H1 (cell line): ENCODE measurements at regions not wholly inside any gene's neighbourhood (a gene's known extent, or its start where the extent isn't known, plus 50 kb on each side); places are given as distances from the start of the nearest gene placed in this dataset.

Experiments
- CTCF ChIA-PET: fragments of 300-600 bp; sonication (Branson Sonifier 250); formaldehyde crosslinking; loops from one replicate; lab custom pipeline; 2021; ENCODE audit not compliant: partially characterized antibody; lab: Charles Lee
- POLR2A ChIA-PET: fragments of 300-600 bp; sonication (Branson Sonifier 250); formaldehyde crosslinking; loops from one replicate; lab custom pipeline; 2021; ENCODE audit warnings: inconsistent platforms; ENCODE audit not compliant: partially characterized antibody; lab: Charles Lee
- DNase-seq, 2 experiments: peaks; one replicate each; pipeline versions ENCODE4 v3.0.0 to v3.0.0-alpha.2; 2010 to 2022; ENCODE audit warnings: low spot score in 2 of 2, low read depth in 1 of 2, mixed read lengths in 1 of 2
- FAIRE-seq: peaks from 2 replicates; lab custom pipeline; 2011; peaks lifted over from hg19 to GRCh38; lab: Jason Lieb, UNC
- H2AFZ ChIP-seq: 2 replicates; pipeline ENCODE4 v1.8.1; 2012; ENCODE audit warnings: low read length, inconsistent platforms
- H2AK5ac ChIP-seq: 2 replicates; pipeline ENCODE4 v1.6.1; 2013; ENCODE audit warnings: low read depth, low read length
- H2BK120ac ChIP-seq: replicated peaks from 2 replicates; pipeline ENCODE3; 2013; ENCODE audit warnings: low read depth, low read length, inconsistent platforms
- H2BK12ac ChIP-seq: 2 replicates; pipeline ENCODE4 v1.6.1; 2013; ENCODE audit warnings: low read depth, low read length
- H2BK15ac ChIP-seq: 2 replicates; pipeline ENCODE4 v1.6.1; 2013; ENCODE audit warnings: low read length
- H2BK20ac ChIP-seq: 2 replicates; pipeline ENCODE4 v1.6.1; 2013; ENCODE audit warnings: low read length
- H2BK5ac ChIP-seq: 2 replicates; pipeline ENCODE4 v1.6.1; 2013; ENCODE audit warnings: low read depth, low read length
- H3K14ac ChIP-seq: 2 replicates; pipeline ENCODE4 v1.6.1; 2013; ENCODE audit warnings: inconsistent platforms; ENCODE audit not compliant: insufficient read length
- H3K18ac ChIP-seq: 2 replicates; pipeline ENCODE4 v1.6.1; 2013; ENCODE audit warnings: low read length; ENCODE audit errors: extremely low read depth
- H3K23ac ChIP-seq: 2 replicates; pipeline ENCODE4 v1.6.1; 2013; ENCODE audit warnings: inconsistent platforms; ENCODE audit not compliant: insufficient read length
- H3K23me2 ChIP-seq: 2 replicates; pipeline ENCODE4 v1.6.1; 2013; ENCODE audit warnings: low read depth, low read length
- H3K27ac ChIP-seq: 2 replicates; pipeline ENCODE4 v1.6.1; 2011; ENCODE audit warnings: low read depth, low read length, inconsistent platforms
- H3K27me3 ChIP-seq, 4 experiments: replicated peaks in 1 of 4; 1 replicate in 1 of 4; 2 replicates in 3 of 4; pipeline versions ENCODE4 v1.6.1 to v1.8.1; 2011 to 2013; ENCODE audit warnings: low read length in 3 of 4, mild to moderate bottlenecking in 3 of 4, inconsistent platforms in 2 of 4, mixed read lengths in 2 of 4, moderate library complexity in 1 of 4; ENCODE audit not compliant: control insufficient read depth in 3 of 4, insufficient read depth in 3 of 4; ENCODE audit errors: extremely low read depth in 1 of 4
- H3K36me3 ChIP-seq, 4 experiments: 2 replicates each; pipeline versions ENCODE4 v1.6.1 to v1.8.1; 2011 to 2013; ENCODE audit warnings: mild to moderate bottlenecking in 4 of 4, low read length in 3 of 4, moderate library complexity in 2 of 4, control low read depth in 1 of 4, inconsistent platforms in 1 of 4; ENCODE audit not compliant: insufficient read depth in 4 of 4, control insufficient read depth in 2 of 4
- H3K4ac ChIP-seq: replicated peaks from 2 replicates; pipeline ENCODE3; 2013; ENCODE audit warnings: low read length, low read depth, mixed read lengths, inconsistent platforms; ENCODE audit not compliant: insufficient read length
- H3K4me1 ChIP-seq, 4 experiments: replicated peaks in 1 of 4; 1 replicate in 1 of 4; 2 replicates in 3 of 4; pipeline versions ENCODE4 v1.6.1 to v1.8.1; 2011 to 2013; ENCODE audit warnings: low read length in 3 of 4, inconsistent platforms in 2 of 4, mixed read lengths in 1 of 4; ENCODE audit not compliant: insufficient read depth in 4 of 4, control insufficient read depth in 3 of 4
- H3K4me2 ChIP-seq, 2 experiments: 2 replicates each; pipeline versions ENCODE4 v1.6.1 to v1.8.1; 2011 to 2013; ENCODE audit warnings: low read depth in 2 of 2, low read length in 2 of 2, control low read depth in 1 of 2, inconsistent platforms in 1 of 2, mild to moderate bottlenecking in 1 of 2; ENCODE audit not compliant: insufficient read depth in 1 of 2
- H3K4me3 ChIP-seq, 4 experiments: fragments of 200-600, 300-600 bp in 1 of 4; sonication (generic), shearing (Covaris generic), sonication (Bioruptor Twin) in 1 of 4; 2 replicates each; pipeline versions ENCODE4 v1.5.1 to v1.8.1; 2011 to 2016; ENCODE audit warnings: low read length in 4 of 4, low read depth in 3 of 4, control low read depth in 2 of 4, inconsistent platforms in 2 of 4, mild to moderate bottlenecking in 2 of 4, mixed read lengths in 1 of 4, moderate library complexity in 1 of 4; ENCODE audit not compliant: insufficient read depth in 2 of 4; ENCODE audit errors: extremely low read depth in 1 of 4
- H3K56ac ChIP-seq: replicated peaks from 2 replicates; pipeline ENCODE3; 2013; ENCODE audit warnings: low read depth, mild to moderate bottlenecking, mixed read lengths, low read length, inconsistent platforms; ENCODE audit not compliant: insufficient read length
- H3K79me1 ChIP-seq: 2 replicates; pipeline ENCODE4 v1.6.1; 2013; ENCODE audit warnings: low read depth, low read length, control low read depth
- H3K79me2 ChIP-seq, 2 experiments: 2 replicates each; pipeline versions ENCODE4 v1.6.1 to v1.8.1; 2012 to 2013; ENCODE audit warnings: low read length in 2 of 2, mild to moderate bottlenecking in 2 of 2, inconsistent platforms in 1 of 2; ENCODE audit not compliant: insufficient read depth in 2 of 2, control insufficient read depth in 1 of 2
- H3K9ac ChIP-seq, 4 experiments: replicated peaks in 1 of 4; 1 replicate in 1 of 4; 2 replicates in 3 of 4; pipeline versions ENCODE4 v1.6.1 to v1.8.1; 2011 to 2013; ENCODE audit warnings: low read depth in 3 of 4, low read length in 3 of 4, control low read depth in 2 of 4, mild to moderate bottlenecking in 2 of 4, moderate library complexity in 2 of 4, inconsistent platforms in 1 of 4; ENCODE audit errors: extremely low read depth in 1 of 4
- H3K9me3 ChIP-seq, 2 experiments: 2 replicates each; pipeline versions ENCODE4 v1.6.1 to v1.8.1; 2012 to 2013; ENCODE audit warnings: mild to moderate bottlenecking in 2 of 2, moderate library complexity in 2 of 2, control low read depth in 1 of 2, inconsistent platforms in 1 of 2, low read depth in 1 of 2, low read length in 1 of 2, mixed read lengths in 1 of 2; ENCODE audit not compliant: insufficient read depth in 2 of 2
- H4K20me1 ChIP-seq, 2 experiments: replicated peaks in 1 of 2; 2 replicates each; pipeline versions ENCODE3 to v1.8.1; 2011 to 2013; ENCODE audit warnings: inconsistent platforms in 2 of 2, low read length in 2 of 2, mild to moderate bottlenecking in 1 of 2; ENCODE audit not compliant: insufficient read depth in 2 of 2, control insufficient read depth in 1 of 2
- H4K5ac ChIP-seq: 2 replicates; pipeline ENCODE4 v1.6.1; 2013; ENCODE audit warnings: low read length, low read depth, mixed read lengths, inconsistent platforms; ENCODE audit not compliant: insufficient read length
- H4K8ac ChIP-seq: 2 replicates; pipeline ENCODE4 v1.8.0; 2013; ENCODE audit warnings: mild to moderate bottlenecking, moderate library complexity, low read length, inconsistent platforms; ENCODE audit not compliant: insufficient read depth; ENCODE audit errors: extremely low read depth
- H4K91ac ChIP-seq: replicated peaks from 2 replicates; pipeline ENCODE3; 2013; ENCODE audit warnings: low read length, mixed read lengths, inconsistent platforms; ENCODE audit not compliant: insufficient read length
- CBX5 ChIP-seq: fragments of 300-800, 300-1000 bp; sonication (generic); IDR thresholded peaks from 2 replicates; pipeline ENCODE4 v1.7.1; 2016; ENCODE audit warnings: antibody characterized with exemption, low read length, low read depth
- CBX8 ChIP-seq: fragments of 300-800, 300-1000 bp; sonication (generic); IDR thresholded peaks from 2 replicates; pipeline ENCODE4 v1.7.1; 2016; ENCODE audit warnings: low read depth, low read length, borderline replicate concordance
- CHD1 ChIP-seq: IDR thresholded peaks from 2 replicates; pipeline ENCODE4 v1.6.1; 2012; ENCODE audit warnings: low read depth, low read length, improper control_type of control experiment
- CREB1 ChIP-seq: IDR thresholded peaks from 2 replicates; pipeline ENCODE4 v1.6.1; 2012; ENCODE audit warnings: inconsistent platforms
- CTBP2 ChIP-seq: IDR thresholded peaks from 2 replicates; pipeline ENCODE4 v1.7.0; 2011; ENCODE audit warnings: borderline replicate concordance, mild to moderate bottlenecking, moderate library complexity, mixed read lengths, low read length; ENCODE audit not compliant: insufficient read depth, insufficient read length
- TBP ChIP-seq: IDR thresholded peaks from 2 replicates; pipeline ENCODE4 v1.6.1; 2011; ENCODE audit warnings: low read depth, low read length, improper control_type of control experiment
- TCF12 ChIP-seq: IDR thresholded peaks from 2 replicates; pipeline ENCODE4 v1.6.1; 2011; ENCODE audit warnings: low read depth, mild to moderate bottlenecking, low read length
- YY1 ChIP-seq: IDR thresholded peaks from 2 replicates; pipeline ENCODE4 v1.6.1; 2011; ENCODE audit warnings: low read depth, mild to moderate bottlenecking, low read length
- WGBS, 2 experiments: shearing (Covaris generic) in 1 of 2; methylation state at CpG; one replicate each; pipeline versions ENCODE4 v1.1.6 to v1.1.7; 2013 to 2015; ENCODE audit warnings: low lambda C conversion rate in 2 of 2, mixed read lengths in 2 of 2, inconsistent platforms in 1 of 2, low coverage in 1 of 2, missing lambda C conversion rate in 1 of 2; ENCODE audit not compliant: insufficient replicate concordance in 2 of 2, insufficient coverage in 1 of 2, insufficient read length in 1 of 2; ENCODE audit errors: extremely low coverage in 1 of 2, missing lambda C conversion rate in 1 of 2; 5-methylcytosine and 5-hydroxymethylcytosine counted together

DNA sequence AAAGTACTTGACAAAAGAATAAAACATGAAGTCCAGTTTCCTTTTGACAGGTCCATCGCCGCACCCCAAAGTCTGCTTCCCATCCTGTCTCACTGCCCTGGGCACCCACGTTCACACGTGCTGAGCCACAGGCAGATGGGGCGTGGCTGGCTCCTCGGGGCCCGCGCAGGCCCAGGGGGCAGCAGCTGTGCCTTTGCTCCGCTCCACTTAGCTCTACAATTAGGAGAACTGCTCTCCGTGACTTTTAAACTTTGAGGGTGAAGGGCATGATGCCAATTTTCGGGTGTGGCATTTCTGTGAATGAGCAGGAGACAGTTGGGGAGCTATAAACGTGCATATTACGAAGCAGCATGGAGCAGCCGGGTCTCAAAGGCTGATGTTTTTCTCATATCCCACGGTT is 152.4 kb downstream of the TDRD15 start:
- no peak overlapping the region for H3K4me2 ChIP-seq
- no peak overlapping the region for H3K56ac ChIP-seq
- no peaks in the 10 kb centered on the region for H3K27me3 ChIP-seq
- no peak overlapping the region for H3K4me3 ChIP-seq
- H3K27ac ChIP-seq: no peak overlapping the region
- H4K5ac ChIP-seq: no peak overlapping the region
- no peaks in the 10 kb centered on the region for H3K4me1 ChIP-seq
- no peak overlapping the region for H4K91ac ChIP-seq
- H2BK15ac ChIP-seq: no peak overlapping the region
- H4K8ac ChIP-seq: no peak overlapping the region; the same call in 1 of the 2 replicates
- ChIA-PET POLR2A (no interaction called here), CTCF (interaction anchor here (0.9 to 1.7 kb wide), 3 partner anchors 9 to 19 kb away, joined by 3 to 5 read pairs (median 3); no protein-coding TSS in a partner anchor)
- H2AK5ac ChIP-seq: no peak overlapping the region
- no peaks in the 10 kb centered on the region for H3K23me2 ChIP-seq
- H3K14ac ChIP-seq: no peak overlapping the region
- H4K20me1 ChIP-seq: no peaks in the 10 kb centered on the region
- H3K9ac ChIP-seq: no peak overlapping the region
- H3K23ac ChIP-seq: no peak overlapping the region
- no peaks in the 10 kb centered on the region for H3K79me1 ChIP-seq
- H3K4ac ChIP-seq: no peak overlapping the region
- no peak overlapping the region for H2BK20ac ChIP-seq
- no peaks in the 10 kb centered on the region for H3K9me3 ChIP-seq
- no peaks in the 10 kb centered on the region for H3K79me2 ChIP-seq
- no peak overlapping the region for H2AFZ ChIP-seq
- H2BK5ac ChIP-seq: no peak overlapping the region
- WGBS, 2 experiments: 93% methylated on average over 15 of the region's 15 CpGs; no CpG with 5 or more reads in 1 of the 2 experiments
- H2BK120ac ChIP-seq: no peak overlapping the region
- DNase-seq (no peak), FAIRE-seq (no peak)
- H2BK12ac ChIP-seq: no peak overlapping the region
- H3K36me3 ChIP-seq: no peaks in the 10 kb centered on the region
- H3K18ac ChIP-seq: no peak overlapping the region
- TF ChIP-seq YY1: no peak
- TF ChIP-seq CREB1: no peak
- TF ChIP-seq TBP: no peak
- TF ChIP-seq CTBP2: no peak
- no peak for TF ChIP-seq CBX5
- TF ChIP-seq CHD1: no peak
- no peak for TF ChIP-seq TCF12
- no peak for TF ChIP-seq CBX8
